ENCODE measurements at regions not wholly inside any gene's neighbourhood (a gene's known extent, or its start where the extent isn't known, plus 50 kb on each side); places are given as distances from the start of the nearest gene placed in this dataset.

GRCh38 chr2:47239119-47239969 lies 63.0 kb upstream of the CALM2 start:
- DNase-seq (ENCODE audit: low read depth in 4 of 4, low spot score in 3 of 4), result no peak

- no peak for DNase-seq (ENCODE audit: low read depth in 4 of 4, low spot score in 3 of 4)
Measured at GRCh38 chr2:47238638-47239037, 62.3 kb upstream of the CALM2 start.

GRCh38 chr2:47237375-47238334 lies 61.3 kb upstream of the CALM2 start:
- DNase-seq (ENCODE audit: low read depth in 4 of 4, low spot score in 3 of 4), result peak in 2 of 4 donors; percentile 46 to 58

- DNase-seq (ENCODE audit: low read depth in 4 of 4, low spot score in 3 of 4), result no peak
Measured at GRCh38 chr2:47236503-47237215, 60.3 kb upstream of the CALM2 start.

- DNase-seq (ENCODE audit: low read depth in 4 of 4, low spot score in 3 of 4), result no peak
Measured at GRCh38 chr2:47235132-47235531, 58.8 kb upstream of the CALM2 start.

- no peak for DNase-seq (ENCODE audit: low read depth in 4 of 4, low spot score in 3 of 4)
Measured at GRCh38 chr2:47234456-47234855, 58.1 kb upstream of the CALM2 start.

GRCh38 chr2:47232738-47233415 lies 56.6 kb upstream of the CALM2 start:
- DNase-seq (ENCODE audit: low read depth in 4 of 4, low spot score in 3 of 4), result no peak

GRCh38 chr2:47230418-47230817 lies 54.1 kb upstream of the CALM2 start:
- DNase-seq (ENCODE audit: low read depth in 4 of 4, low spot score in 3 of 4), result no peak

GRCh38 chr2:47227532-47228279 lies 51.4 kb upstream of the CALM2 start:
- no peak for DNase-seq (ENCODE audit: low read depth in 4 of 4, low spot score in 3 of 4)

- DNase-seq (ENCODE audit: low read depth in 4 of 4, low spot score in 3 of 4), result no peak
Measured at GRCh38 chr2:47226923-47227220, 50.6 kb upstream of the CALM2 start.

GRCh38 chr2:47226132-47226922 lies 50.0 kb upstream of the CALM2 start:
- DNase-seq (ENCODE audit: low read depth in 4 of 4, low spot score in 3 of 4), result no peak

Data from left renal pelvis (tissue), 4 donors.